ENCODE measurements at regions not wholly inside any gene's neighbourhood (a gene's known extent, or its start where the extent isn't known, plus 50 kb on each side); places are given as distances from the start of the nearest gene placed in this dataset.

- TF ChIP-seq CTCF (conservative IDR thresholded peaks at IDR 0.05), result no peak
- TF ChIP-seq ZFX (IDR thresholded peaks at IDR 0.05), result no peak
Measured at GRCh38 chr5:124053340-124053739, 541.4 kb downstream of the CSNK1G3 start.
